ENCODE measurements at regions not wholly inside any gene's neighbourhood (a gene's known extent, or its start where the extent isn't known, plus 50 kb on each side); places are given as distances from the start of the nearest gene placed in this dataset.

DNA sequence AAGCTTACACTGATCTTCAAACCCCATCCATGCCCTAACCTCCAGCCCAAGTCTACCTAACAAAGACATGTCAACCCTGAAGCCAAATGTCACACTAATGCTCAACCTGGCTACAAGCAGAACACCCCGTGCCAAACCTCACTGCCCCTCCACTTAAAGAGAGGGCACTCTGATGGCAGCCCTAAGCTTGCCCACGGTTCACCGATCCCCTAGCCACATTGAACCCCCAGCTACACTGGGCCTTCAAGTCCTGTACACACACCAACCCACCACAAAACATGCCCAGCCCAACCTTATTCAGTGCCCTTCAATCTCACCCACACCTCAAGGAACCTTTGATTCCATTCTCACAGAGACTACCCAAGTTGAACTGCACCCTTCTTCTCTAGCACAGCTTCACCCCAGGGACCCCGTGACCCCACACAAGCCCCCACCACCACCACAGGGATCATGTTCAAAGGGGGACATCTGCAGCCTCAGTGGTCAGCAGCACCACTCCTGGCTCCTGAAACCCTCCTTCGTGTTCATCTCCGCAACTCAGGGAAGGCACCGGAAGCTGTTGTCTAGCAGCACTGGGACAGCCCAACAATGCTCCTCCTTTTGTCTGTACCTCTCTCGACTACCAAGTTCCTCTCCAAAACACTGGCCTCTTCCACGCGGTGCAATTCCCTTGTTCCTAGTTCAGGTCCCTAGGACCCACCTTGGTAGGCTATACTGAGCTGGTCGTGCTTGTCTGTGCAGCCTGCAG, 218.8 kb downstream of the CYP26B1 start:
- DNase-seq (peak in 1 of 5 donors; percentile 15), FAIRE-seq (no peak)
- H3K36me3 ChIP-seq (ENCODE audit: control insufficient read depth in 2 of 3, insufficient read depth in 3 of 3, low read length in 3 of 3), result no peaks in the 10 kb centered on the region
- no peak overlapping the region for H3K27ac ChIP-seq (ENCODE audit: low read depth in 2 of 2, low read length in 2 of 2)
- no peak overlapping the region for H3K9ac ChIP-seq (ENCODE audit: low read length in 3 of 3)
- H3K4me3 ChIP-seq (ENCODE audit: low read length in 3 of 3), result no peak overlapping the region
- H3K4me1 ChIP-seq (ENCODE audit: control insufficient read depth in 2 of 3, insufficient read depth in 2 of 3, low read depth in 1 of 3, low read length in 3 of 3), result no peaks in the 10 kb centered on the region
- TF ChIP-seq CTCF (IDR thresholded peaks at IDR 0.05; ENCODE audit: borderline replicate concordance, extremely low read depth, insufficient read depth), result no peak
- intact Hi-C loops (cut with DNase I), result loop anchor here (10.0 kb wide), 1 partner anchor 656 kb away; no protein-coding TSS in a partner anchor
- no peaks in the 10 kb centered on the region for H3K9me3 ChIP-seq (ENCODE audit: control insufficient read depth in 2 of 3, insufficient read depth in 1 of 3, low read length in 3 of 3)
- H3K27me3 ChIP-seq (ENCODE audit: control insufficient read depth, insufficient read depth, low read length), result peaks cover 3% of the 10 kb centered on the region

- DNase-seq, result no peak
- no peak overlapping the region for H3K27ac ChIP-seq (ENCODE audit: low read depth in 2 of 2, low read length in 2 of 2)
- H3K4me3 ChIP-seq (ENCODE audit: low read length in 3 of 3), result no peak overlapping the region
- no peak for FAIRE-seq
- intact Hi-C loops (cut with DNase I), result loop anchor here (10.0 kb wide), 1 partner anchor 657 kb away; no protein-coding TSS in a partner anchor
- no peaks in the 10 kb centered on the region for H3K9me3 ChIP-seq (ENCODE audit: control insufficient read depth in 2 of 3, insufficient read depth in 1 of 3, low read length in 3 of 3)
- TF ChIP-seq CTCF (IDR thresholded peaks at IDR 0.05; ENCODE audit: borderline replicate concordance, extremely low read depth, insufficient read depth), result no peak
- H3K4me1 ChIP-seq (ENCODE audit: control insufficient read depth in 2 of 3, insufficient read depth in 2 of 3, low read depth in 1 of 3, low read length in 3 of 3), result no peaks in the 10 kb centered on the region
- peaks cover 3% of the 10 kb centered on the region for H3K27me3 ChIP-seq (ENCODE audit: control insufficient read depth, insufficient read depth, low read length)
- no peak overlapping the region for H3K9ac ChIP-seq (ENCODE audit: low read length in 3 of 3)
- H3K36me3 ChIP-seq (ENCODE audit: control insufficient read depth in 2 of 3, insufficient read depth in 3 of 3, low read length in 3 of 3), result no peaks in the 10 kb centered on the region
Observed at GRCh38 chr2:71927757-71928715, 219.6 kb downstream of the CYP26B1 start.

- Histone ChIP-seq H3K4me1 (ENCODE audit: control insufficient read depth in 2 of 3, insufficient read depth in 2 of 3, low read depth in 1 of 3, low read length in 3 of 3) (no peaks in the 10 kb centered on the region), H3K9me3 (ENCODE audit: control insufficient read depth in 2 of 3, insufficient read depth in 1 of 3, low read length in 3 of 3) (no peaks in the 10 kb centered on the region), H3K27me3 (ENCODE audit: control insufficient read depth, insufficient read depth, low read length) (peaks cover 3% of the 10 kb centered on the region), H3K36me3 (ENCODE audit: control insufficient read depth in 2 of 3, insufficient read depth in 3 of 3, low read length in 3 of 3) (no peaks in the 10 kb centered on the region), H3K9ac (ENCODE audit: low read length in 3 of 3) (no peak overlapping the region), H3K27ac (ENCODE audit: low read depth in 2 of 2, low read length in 2 of 2) (no peak overlapping the region), H3K4me3 (ENCODE audit: low read length in 3 of 3) (no peak overlapping the region)
- TF ChIP-seq CTCF (IDR thresholded peaks at IDR 0.05; ENCODE audit: borderline replicate concordance, extremely low read depth, insufficient read depth), result no peak
- DNase-seq, result peak in 1 of 5 donors; percentile 26
- intact Hi-C loops (cut with DNase I), result loop anchor here (10.0 kb wide), 1 partner anchor 658 kb away; no protein-coding TSS in a partner anchor
- no peak for FAIRE-seq
Observed at GRCh38 chr2:71926876-71927756, 220.5 kb downstream of the CYP26B1 start.
